Suppressor macrophage (primary cell): ENCODE measurements at regions not wholly inside any gene's neighbourhood (a gene's known extent, or its start where the extent isn't known, plus 50 kb on each side); places are given as distances from the start of the nearest gene placed in this dataset.

Source experiments
- DNase-seq, 4 experiments: peaks; one replicate each; pipeline ENCODE4 v3.0.0-alpha.2; 2020 to 2022

DNA sequence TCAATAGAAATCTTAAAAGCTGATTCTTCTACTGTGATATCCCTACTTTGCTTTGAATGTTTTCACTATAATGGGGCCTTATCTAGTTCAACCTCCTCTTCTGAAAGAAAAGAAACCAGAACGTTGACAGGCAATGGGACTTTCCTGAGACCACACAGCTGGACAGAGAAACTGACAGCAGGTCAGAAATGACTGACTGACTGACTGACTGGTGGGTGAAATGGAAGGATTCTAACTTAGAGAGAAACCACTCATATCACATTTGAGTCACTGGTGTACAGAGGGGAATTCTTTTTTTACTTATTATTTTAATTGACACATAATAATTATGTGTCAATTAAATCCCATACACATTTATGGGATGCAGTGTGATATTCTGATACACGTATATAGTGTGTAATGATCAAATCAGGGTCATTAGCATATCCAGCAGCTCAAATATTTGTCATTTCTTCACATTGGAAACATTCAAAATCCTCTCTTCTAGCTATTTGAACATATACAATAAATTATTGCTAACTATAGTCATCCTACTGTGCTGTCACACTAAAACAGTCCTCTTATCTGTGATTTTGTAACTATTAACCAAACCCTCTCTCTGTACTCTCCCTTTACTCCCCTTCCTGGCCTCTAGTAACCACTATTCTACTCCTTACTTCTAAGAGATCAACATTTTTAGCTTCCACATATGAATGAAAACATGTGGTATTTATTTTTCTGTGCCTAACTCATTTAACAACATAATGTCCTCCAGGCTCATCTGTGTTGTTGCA, 64.8 kb upstream of the NRSN1 start:
- DNase-seq = no peak

DNA sequence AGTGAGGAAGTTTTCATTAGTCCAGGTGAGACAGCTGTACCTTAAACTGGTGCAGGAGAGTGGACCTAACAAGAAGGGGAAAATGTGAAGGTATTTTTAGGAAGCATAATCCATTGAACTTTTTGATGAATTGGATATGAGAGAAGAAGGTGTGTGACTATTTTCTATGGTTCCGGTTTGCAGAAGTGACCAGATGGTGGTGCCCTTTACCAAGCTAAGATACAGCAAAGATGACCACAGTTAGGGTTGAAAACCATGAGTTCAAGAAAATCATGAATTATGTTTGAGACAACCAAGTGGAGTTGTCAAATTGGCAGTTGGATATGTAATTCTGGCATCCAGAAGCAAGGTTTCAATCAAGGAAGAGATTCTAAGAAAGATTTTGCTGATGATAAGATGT, 61.9 kb upstream of the NRSN1 start:
- peak; percentile 38 to 54 (median 44) for DNase-seq

DNA sequence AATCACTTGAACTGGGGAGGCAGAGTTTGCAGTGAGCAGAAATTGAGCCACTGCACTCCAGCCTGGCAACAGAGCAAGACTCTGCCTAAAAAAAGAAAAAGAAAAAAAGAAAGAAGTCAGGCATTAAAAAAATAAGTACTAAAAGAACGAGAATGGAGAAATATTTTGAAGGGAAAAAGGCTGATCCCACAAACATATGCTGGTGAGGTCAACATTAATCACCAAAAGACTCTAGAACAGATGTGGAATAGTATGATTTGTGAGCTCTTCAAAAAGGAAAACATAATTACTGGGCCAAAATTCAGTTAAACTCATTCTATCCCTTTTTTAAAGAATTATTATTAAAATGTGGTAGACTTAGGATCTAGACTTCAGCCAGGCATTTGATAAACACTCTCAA, 61.2 kb upstream of the NRSN1 start:
- no peak for DNase-seq

DNA sequence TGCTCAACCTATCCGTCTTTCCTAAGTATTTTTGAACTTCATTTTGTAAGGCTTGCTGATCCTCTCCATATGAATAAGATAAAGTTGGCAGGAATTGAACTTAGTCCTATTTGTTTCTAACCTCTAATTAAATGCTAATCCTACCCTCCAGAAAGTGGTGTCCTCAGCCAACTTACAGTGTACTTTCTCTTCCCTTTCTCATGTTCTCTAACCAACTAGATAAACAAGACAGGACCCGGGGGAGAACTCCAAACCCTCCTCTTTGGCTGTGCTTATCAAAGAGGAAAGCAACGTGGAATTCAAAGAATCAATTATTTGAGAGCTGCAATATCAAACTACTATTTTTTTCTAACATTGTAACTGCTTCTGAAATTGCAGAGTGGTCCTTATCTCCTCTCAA, 56.5 kb upstream of the NRSN1 start:
- DNase-seq = no peak

DNA sequence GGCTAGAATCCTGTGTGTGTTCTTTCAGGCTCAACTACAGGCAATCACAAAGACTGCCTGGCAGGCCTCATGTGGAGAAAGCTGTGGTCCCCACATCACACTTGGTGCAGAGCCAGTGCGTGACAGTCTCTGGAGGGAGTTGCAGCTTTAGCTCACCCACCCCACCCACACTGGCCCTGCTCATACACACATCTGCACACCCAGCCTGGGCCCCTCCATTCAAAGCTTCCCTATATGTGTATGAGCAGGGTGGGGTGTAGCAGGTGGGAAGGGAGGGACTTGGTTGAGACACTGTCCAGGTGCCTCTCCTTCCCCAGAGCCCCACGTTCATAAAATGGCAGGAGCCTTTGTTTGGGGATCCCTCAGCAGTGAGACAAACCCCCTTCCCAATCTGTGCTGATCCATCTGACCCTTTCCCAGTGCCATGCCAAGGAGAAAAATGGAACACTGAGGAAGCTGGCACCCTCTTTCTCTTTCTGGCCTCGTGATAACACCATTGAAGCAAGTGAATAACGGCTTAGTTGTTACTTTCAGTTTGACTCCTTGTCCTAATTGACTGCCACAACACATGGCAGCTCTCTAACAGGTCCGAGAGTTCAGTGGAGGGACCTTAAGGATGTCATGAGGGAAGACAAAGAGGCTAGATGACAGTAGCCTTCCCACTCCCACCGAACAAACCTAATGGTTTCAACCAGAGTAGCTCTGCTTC, 53.8 kb upstream of the NRSN1 start:
- no peak for DNase-seq

DNA sequence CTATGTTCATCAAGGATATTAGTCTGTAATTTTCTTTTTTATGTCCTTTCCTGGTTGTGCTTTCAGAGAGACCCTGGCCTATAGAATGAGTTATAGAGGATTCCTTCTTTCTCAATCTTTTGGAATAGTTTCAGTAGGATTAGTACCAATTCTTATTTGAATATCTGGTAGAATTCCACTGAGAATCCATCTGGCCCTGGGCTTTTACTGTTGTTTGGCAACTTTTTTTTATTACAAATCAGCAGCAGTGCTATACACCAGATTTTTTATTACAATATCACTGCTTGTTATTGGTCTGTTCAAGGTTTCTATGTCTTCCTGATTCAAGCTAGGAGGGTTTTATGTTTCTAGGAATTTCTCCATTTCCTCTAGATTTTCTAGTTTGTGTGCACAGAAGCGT, 50.0 kb upstream of the NRSN1 start:
- DNase-seq = no peak
